RWPE2 (cell line): ENCODE measurements at regions not wholly inside any gene's neighbourhood (a gene's known extent, or its start where the extent isn't known, plus 50 kb on each side); places are given as distances from the start of the nearest gene placed in this dataset.

Source experiments
- ATAC-seq: fragments of 200-7000 bp; cut with Tn5 transposase; 3 replicates; pipeline ENCODE4 v1.9.1; 2021; ENCODE audit warnings: low read depth
- DNase-seq: peaks from one replicate; pipeline ENCODE4 v3.0.0-alpha.2; 2020; ENCODE audit warnings: low spot score
- H3K27ac ChIP-seq: fragments of 450-650 bp; 2 replicates; pipeline ENCODE4 v1.5.1; 2017; ENCODE audit warnings: mild to moderate bottlenecking; ENCODE audit not compliant: poor library complexity, severe bottlenecking
- H3K27me3 ChIP-seq: fragments of 250-450 bp; sonication (Bioruptor Pico); 2 replicates; pipeline ENCODE4 v1.5.1; 2021; ENCODE audit warnings: mild to moderate bottlenecking, moderate library complexity; ENCODE audit not compliant: insufficient read depth, poor library complexity, severe bottlenecking
- H3K36me3 ChIP-seq: fragments of 250-450 bp; sonication (Bioruptor Pico); 2 replicates; pipeline ENCODE4 v1.5.1; 2020; ENCODE audit warnings: low read depth, mild to moderate bottlenecking, moderate library complexity
- H3K4me1 ChIP-seq: fragments of 250-450 bp; sonication (Bioruptor Pico); 2 replicates; pipeline ENCODE4 v1.5.1; 2021; ENCODE audit warnings: mild to moderate bottlenecking, moderate library complexity; ENCODE audit not compliant: insufficient read depth, poor library complexity, severe bottlenecking
- H3K4me3 ChIP-seq: fragments of 250-450 bp; sonication (Bioruptor Pico); 2 replicates; pipeline ENCODE4 v1.5.1; 2021; ENCODE audit warnings: mild to moderate bottlenecking, moderate library complexity; ENCODE audit not compliant: severe bottlenecking
- H3K9me3 ChIP-seq: fragments of 250-450 bp; sonication (Bioruptor Pico); 2 replicates; pipeline ENCODE4 v1.5.1; 2021; ENCODE audit warnings: mild to moderate bottlenecking, moderate library complexity; ENCODE audit not compliant: severe bottlenecking
- TF ChIP-seq, protein P1 (sequence below): fragments of 450-650 bp; IDR thresholded peaks from one replicate; pipeline ENCODE4 v1.5.1; 2017; ENCODE audit warnings: mild to moderate bottlenecking, moderate library complexity; ENCODE audit not compliant: poor library complexity, severe bottlenecking

DNA sequence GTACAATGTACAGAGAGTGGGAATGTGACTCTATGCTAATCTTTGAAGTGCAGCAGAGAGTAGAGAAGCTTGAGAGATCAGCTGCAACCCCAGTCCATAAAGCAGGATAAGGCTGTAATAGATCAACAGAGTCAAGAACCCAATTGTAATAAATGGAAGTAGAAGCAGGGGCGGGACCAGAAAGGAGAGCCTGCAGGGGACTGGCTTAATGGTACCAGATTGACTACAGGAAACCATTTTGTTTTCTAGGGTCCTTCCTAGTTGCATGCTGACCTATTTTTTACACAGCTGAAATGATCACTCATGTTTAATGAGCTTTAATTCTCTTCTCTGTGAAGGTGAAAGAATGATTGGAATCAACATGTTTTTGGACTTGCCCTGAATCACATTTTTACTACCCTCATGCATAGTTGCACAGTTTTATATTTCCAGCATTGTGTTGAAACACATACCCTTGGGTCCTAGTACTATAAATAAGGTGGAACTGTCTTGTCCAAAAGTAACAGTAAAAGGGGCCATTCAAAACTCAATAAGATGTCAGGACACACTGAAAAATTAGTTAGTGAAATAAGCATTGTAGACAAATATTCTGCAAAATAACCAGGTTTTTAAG lies 69.8 kb downstream of the GPR88 start:
- DNase-seq (no peak), ATAC-seq (no peak)
- Histone ChIP-seq H3K36me3 (no peaks in the 10 kb centered on the region), H3K4me1 (no peaks in the 10 kb centered on the region), H3K27me3 (peaks cover 8% of the 10 kb centered on the region), H3K4me3 (no peak overlapping the region), H3K9me3 (no peaks in the 10 kb centered on the region), H3K27ac (no peak overlapping the region)
- TF ChIP-seq, protein P1, sequence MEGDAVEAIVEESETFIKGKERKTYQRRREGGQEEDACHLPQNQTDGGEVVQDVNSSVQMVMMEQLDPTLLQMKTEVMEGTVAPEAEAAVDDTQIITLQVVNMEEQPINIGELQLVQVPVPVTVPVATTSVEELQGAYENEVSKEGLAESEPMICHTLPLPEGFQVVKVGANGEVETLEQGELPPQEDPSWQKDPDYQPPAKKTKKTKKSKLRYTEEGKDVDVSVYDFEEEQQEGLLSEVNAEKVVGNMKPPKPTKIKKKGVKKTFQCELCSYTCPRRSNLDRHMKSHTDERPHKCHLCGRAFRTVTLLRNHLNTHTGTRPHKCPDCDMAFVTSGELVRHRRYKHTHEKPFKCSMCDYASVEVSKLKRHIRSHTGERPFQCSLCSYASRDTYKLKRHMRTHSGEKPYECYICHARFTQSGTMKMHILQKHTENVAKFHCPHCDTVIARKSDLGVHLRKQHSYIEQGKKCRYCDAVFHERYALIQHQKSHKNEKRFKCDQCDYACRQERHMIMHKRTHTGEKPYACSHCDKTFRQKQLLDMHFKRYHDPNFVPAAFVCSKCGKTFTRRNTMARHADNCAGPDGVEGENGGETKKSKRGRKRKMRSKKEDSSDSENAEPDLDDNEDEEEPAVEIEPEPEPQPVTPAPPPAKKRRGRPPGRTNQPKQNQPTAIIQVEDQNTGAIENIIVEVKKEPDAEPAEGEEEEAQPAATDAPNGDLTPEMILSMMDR, result no peak

DNA sequence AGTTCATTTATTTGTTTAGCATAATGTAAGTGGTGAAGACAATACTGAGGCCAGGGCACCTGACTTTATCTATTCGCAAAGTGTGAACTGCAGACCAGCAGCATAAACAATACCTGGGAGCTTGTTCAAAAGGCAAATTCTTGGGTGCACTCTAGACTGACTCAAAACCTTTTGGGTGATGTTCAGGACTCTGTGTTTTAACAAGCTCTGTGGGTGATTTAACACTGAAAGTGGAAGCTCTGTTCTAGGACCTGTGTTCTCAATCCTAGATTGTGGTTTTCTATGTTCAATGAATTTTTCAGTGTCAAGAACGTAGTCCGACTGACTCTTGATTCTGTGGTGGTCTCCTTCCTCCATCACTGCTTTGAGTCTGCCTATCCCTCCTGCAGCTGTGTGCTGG lies 71.9 kb downstream of the GPR88 start:
- ATAC-seq (no peak), DNase-seq (no peak)
- TF ChIP-seq, protein P1, result no peak

DNA sequence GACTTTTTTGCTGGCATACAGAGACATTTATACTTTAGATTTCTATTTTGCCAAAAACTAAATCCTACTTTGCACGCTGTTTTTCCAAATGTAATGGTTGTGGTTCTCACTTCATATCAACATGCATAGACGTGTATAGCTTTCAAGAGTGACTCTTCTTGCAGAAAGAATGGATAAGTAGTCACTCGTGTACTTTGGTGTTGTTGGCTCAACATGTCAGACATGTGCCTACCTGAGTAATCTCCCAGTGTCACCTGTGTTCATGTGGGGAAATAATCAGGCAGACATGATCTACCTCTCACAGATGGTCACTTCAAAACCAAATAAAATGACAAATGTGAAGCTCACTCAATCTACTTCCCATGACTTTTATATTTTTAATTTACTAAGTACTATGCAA lies 73.1 kb downstream of the GPR88 start:
- H3K36me3 ChIP-seq, result no peaks in the 10 kb centered on the region
- DNase-seq (no peak), ATAC-seq (no peak)
- no peaks in the 10 kb centered on the region for H3K4me1 ChIP-seq
- H3K27ac ChIP-seq, result no peak overlapping the region
- TF ChIP-seq, protein P1, result no peak
- no peaks in the 10 kb centered on the region for H3K9me3 ChIP-seq
- H3K4me3 ChIP-seq, result no peak overlapping the region
- H3K27me3 ChIP-seq, result peaks cover 8% of the 10 kb centered on the region

More for the DNA sequence above, 71.9 kb downstream of the GPR88 start:
- Histone ChIP-seq H3K27me3 (peaks cover 8% of the 10 kb centered on the region), H3K4me3 (no peak overlapping the region), H3K9me3 (no peaks in the 10 kb centered on the region), H3K27ac (no peak overlapping the region), H3K4me1 (no peaks in the 10 kb centered on the region), H3K36me3 (no peaks in the 10 kb centered on the region)

DNA sequence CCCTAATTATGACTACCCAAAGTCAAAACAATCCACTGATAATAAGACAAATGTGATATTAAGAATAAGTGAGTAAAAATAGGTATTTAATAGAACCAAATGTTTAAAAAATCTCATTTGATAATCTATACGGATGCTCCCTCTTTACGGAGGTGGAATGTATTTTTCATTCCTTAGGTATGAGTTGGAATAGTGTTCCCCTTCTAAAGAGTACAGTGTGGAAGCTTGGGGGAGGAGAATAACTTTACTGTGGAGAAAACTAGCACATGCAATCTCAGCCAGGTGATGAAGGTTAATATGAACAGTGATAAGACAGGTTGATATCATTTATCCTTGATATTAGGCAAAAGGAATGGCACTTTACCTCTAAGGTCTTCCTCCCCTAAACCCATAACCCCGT lies 74.6 kb downstream of the GPR88 start:
- ATAC-seq (no peak), DNase-seq (no peak)
- TF ChIP-seq, protein P1, result no peak
- Histone ChIP-seq H3K4me1 (no peaks in the 10 kb centered on the region), H3K4me3 (no peak overlapping the region), H3K9me3 (no peaks in the 10 kb centered on the region), H3K27ac (no peak overlapping the region), H3K27me3 (peaks cover 8% of the 10 kb centered on the region), H3K36me3 (no peaks in the 10 kb centered on the region)

DNA sequence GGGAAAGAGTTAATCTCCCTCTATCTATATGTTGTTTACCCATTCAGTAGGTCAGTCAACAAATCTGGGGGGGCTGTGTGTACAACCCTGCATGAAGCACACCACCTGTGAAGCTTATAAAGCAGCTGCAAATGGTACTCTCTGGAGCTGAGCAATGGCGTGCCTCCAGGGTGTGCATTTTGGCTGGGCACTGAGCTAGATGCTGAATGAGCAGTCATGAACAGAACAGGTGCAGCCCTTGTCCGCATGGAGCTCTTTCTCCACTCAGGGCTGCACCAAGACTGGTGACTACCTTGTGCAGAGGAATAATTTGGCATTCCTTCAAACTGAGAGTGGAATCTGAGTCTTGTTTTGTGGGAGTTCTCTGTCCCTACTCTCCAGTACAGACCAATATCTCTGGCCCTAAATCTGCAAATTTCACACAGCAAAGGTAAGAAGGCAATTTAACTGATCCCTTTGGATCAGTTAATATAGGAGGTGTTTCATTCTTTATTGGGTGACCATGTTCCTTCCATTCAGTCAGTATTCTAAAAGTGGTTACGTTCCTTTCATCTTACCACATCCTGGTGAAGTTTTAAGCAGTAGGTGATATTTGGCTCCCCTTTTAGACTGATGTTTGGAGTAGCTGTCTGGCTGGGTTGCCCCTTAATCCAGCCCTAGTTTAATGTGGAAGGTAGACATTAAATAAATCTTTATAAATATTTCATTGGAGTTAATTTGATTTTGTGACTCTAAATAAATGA lies 76.0 kb downstream of the GPR88 start:
- TF ChIP-seq, protein P1, result no peak
- H3K27me3 ChIP-seq, result peaks cover 8% of the 10 kb centered on the region
- DNase-seq (no peak), ATAC-seq (no peak; the same call in 1 of the 3 replicates)
- H3K4me1 ChIP-seq, result no peaks in the 10 kb centered on the region
- no peaks in the 10 kb centered on the region for H3K36me3 ChIP-seq
- H3K9me3 ChIP-seq, result no peaks in the 10 kb centered on the region
- H3K4me3 ChIP-seq, result no peak overlapping the region
- H3K27ac ChIP-seq, result no peak overlapping the region
